AG04450 (cell line): ENCODE measurements at regions not wholly inside any gene's neighbourhood (a gene's known extent, or its start where the extent isn't known, plus 50 kb on each side); places are given as distances from the start of the nearest gene placed in this dataset.

Experiments
- CTCF ChIA-PET: fragments of 300-600, 350-600 bp; formaldehyde crosslinking; extraction: SDS; loops from one replicate; lab custom pipeline; 2022; ENCODE audit warnings: antibody characterized with exemption, inconsistent platforms; lab: Charles Lee
- POLR2A ChIA-PET: fragments of 350-600 bp; formaldehyde crosslinking; extraction: SDS; loops from one replicate; lab custom pipeline; 2021; ENCODE audit warnings: antibody characterized with exemption, inconsistent platforms; lab: Yijun Ruan, JAX
- DNase-seq: peaks from one replicate; pipeline ENCODE4 v3.0.0-alpha.2; 2011; ENCODE audit warnings: low read depth, low spot score
- H3K27ac ChIP-seq: one replicate; pipeline ENCODE4 v1.5.1; 2012; ENCODE audit warnings: low read depth, low read length, control low read depth
- H3K27me3 ChIP-seq: one replicate; pipeline ENCODE4 v1.6.0; 2012; ENCODE audit warnings: low read length; ENCODE audit not compliant: control insufficient read depth, insufficient read depth
- H3K4me3 ChIP-seq: 2 replicates; pipeline ENCODE4 v1.5.1; 2011; ENCODE audit warnings: mild to moderate bottlenecking, low read depth, low read length, control low read depth
- H3K9me3 ChIP-seq: 2 replicates; pipeline ENCODE4 v1.5.1; 2012; ENCODE audit warnings: low read length; ENCODE audit not compliant: control insufficient read depth, insufficient read depth
- CTCF ChIP-seq: IDR thresholded peaks from 2 replicates; pipeline ENCODE4 v1.5.1; 2011; ENCODE audit warnings: low read depth, low read length, control low read depth, inconsistent platforms

GRCh38 chr14:95452176-95452892 lies 64.1 kb downstream of the SYNE3 start:
- Histone ChIP-seq H3K27me3 (no peaks in the 10 kb centered on the region), H3K27ac (no peak overlapping the region), H3K9me3 (no peaks in the 10 kb centered on the region; the same call in 1 of the 2 replicates), H3K4me3 (no peak overlapping the region)
- TF ChIP-seq CTCF, result peak; percentile 52
- CTCF ChIA-PET, result interaction anchor here (0.5 to 5.7 kb wide), 22 partner anchors 8 to 841 kb away, joined by 3 to 60 read pairs (median 4); no protein-coding TSS in a partner anchor
- no peak for DNase-seq
- POLR2A ChIA-PET, result no interaction called here

- CTCF ChIA-PET, result interaction anchor here (0.5 kb wide), 1 partner anchor 675 kb away, joined by 3 read pairs; no protein-coding TSS in a partner anchor
- POLR2A ChIA-PET, result no interaction called here
- Histone ChIP-seq H3K4me3 (no peak overlapping the region), H3K27me3 (no peaks in the 10 kb centered on the region), H3K9me3 (no peaks in the 10 kb centered on the region; the same call in 1 of the 2 replicates), H3K27ac (no peak overlapping the region)
- no peak for TF ChIP-seq CTCF
- no peak for DNase-seq
Observed at GRCh38 chr14:95449131-95449530, 67.3 kb downstream of the SYNE3 start.

- ChIA-PET POLR2A (no interaction called here), CTCF (interaction anchor here (0.8 to 7.5 kb wide), 4 partner anchors 11 to 548 kb away, joined by 3 to 145 read pairs (median 8); no protein-coding TSS in a partner anchor)
- DNase-seq, result no peak
- H3K4me3 ChIP-seq, result no peak overlapping the region
- no peaks in the 10 kb centered on the region; the same call in 1 of the 2 replicates for H3K9me3 ChIP-seq
- no peak overlapping the region for H3K27ac ChIP-seq
- H3K27me3 ChIP-seq, result no peaks in the 10 kb centered on the region
- no peak for TF ChIP-seq CTCF
Observed at GRCh38 chr14:95446470-95446869, 70.0 kb downstream of the SYNE3 start.

- Histone ChIP-seq H3K9me3 (no peaks in the 10 kb centered on the region; the same call in 1 of the 2 replicates), H3K4me3 (no peak overlapping the region), H3K27ac (no peak overlapping the region), H3K27me3 (no peaks in the 10 kb centered on the region)
- ChIA-PET POLR2A (no interaction called here), CTCF (interaction anchor here (2.2 to 7.5 kb wide), 3 partner anchors 10 to 79 kb away, joined by 9 to 145 read pairs (median 12); no protein-coding TSS in a partner anchor)
- DNase-seq, result no peak
- no peak for TF ChIP-seq CTCF
Observed at GRCh38 chr14:95445676-95446075, 70.8 kb downstream of the SYNE3 start.

- no peak for DNase-seq
- Histone ChIP-seq H3K27ac (no peak overlapping the region), H3K27me3 (no peaks in the 10 kb centered on the region), H3K9me3 (no peaks in the 10 kb centered on the region; the same call in 1 of the 2 replicates), H3K4me3 (no peak overlapping the region)
- no peak for TF ChIP-seq CTCF
- ChIA-PET POLR2A (no interaction called here), CTCF (interaction anchor here (1.0 to 7.5 kb wide), 5 partner anchors 9 to 79 kb away, joined by 3 to 145 read pairs (median 9); no protein-coding TSS in a partner anchor)
Observed at GRCh38 chr14:95445161-95445560, 71.3 kb downstream of the SYNE3 start.
